IMR-90 (cell line): ENCODE measurements at regions not wholly inside any gene's neighbourhood (a gene's known extent, or its start where the extent isn't known, plus 50 kb on each side); places are given as distances from the start of the nearest gene placed in this dataset.

Experiments
- ATAC-seq: fragments of 200-7000 bp; cut with Tn5 transposase; 2 replicates; pipeline ENCODE4 v1.9.1; 2020; ENCODE audit warnings: low read depth, mild to moderate bottlenecking, moderate library complexity
- BruUV-seq: library from RNA; stranded (reverse); fragments of 400-500 nt; replicated peaks from 2 replicates; lab custom pipeline; 2021; lab: Mats Ljungman, UMichigan
- CTCF ChIA-PET: fragments of 300-600 bp; formaldehyde crosslinking; extraction: SDS; loops from one replicate; lab custom pipeline; 2021; ENCODE audit warnings: antibody characterized with exemption; lab: Yijun Ruan, JAX
- POLR2A ChIA-PET: fragments of 300-600 bp; sonication (Branson Sonifier 250); formaldehyde crosslinking; loops from one replicate; lab custom pipeline; 2022; ENCODE audit warnings: antibody characterized with exemption; ENCODE audit not compliant: unreplicated experiment; lab: Charles Lee
- DNase-seq: peaks from one replicate; pipeline ENCODE4 v3.0.0; 2013
- H2AFZ ChIP-seq: replicated peaks from 2 replicates; pipeline ENCODE3; 2013; ENCODE audit warnings: low read length, mild to moderate bottlenecking; ENCODE audit not compliant: poor library complexity
- H2AK5ac ChIP-seq: 2 replicates; pipeline ENCODE4 v1.6.1; 2013; ENCODE audit warnings: low read depth, low read length, inconsistent platforms
- H2AK9ac ChIP-seq: replicated peaks from 2 replicates; pipeline ENCODE3; 2013; ENCODE audit warnings: mild to moderate bottlenecking, low read depth, low read length, moderate library complexity; ENCODE audit not compliant: poor library complexity
- H2BK120ac ChIP-seq: 2 replicates; pipeline ENCODE4 v1.6.1; 2013; ENCODE audit warnings: low read depth, low read length, inconsistent platforms
- H2BK15ac ChIP-seq: 3 replicates; pipeline ENCODE4 v1.6.1; 2013; ENCODE audit warnings: low read depth, low read length, inconsistent platforms
- H2BK20ac ChIP-seq: 2 replicates; pipeline ENCODE4 v1.6.1; 2013; ENCODE audit warnings: low read depth, mild to moderate bottlenecking, inconsistent platforms, low read length, moderate library complexity
- H2BK5ac ChIP-seq: 2 replicates; pipeline ENCODE4 v1.6.1; 2013; ENCODE audit warnings: mild to moderate bottlenecking, low read depth, low read length, inconsistent platforms; ENCODE audit not compliant: poor library complexity, severe bottlenecking
- H3K14ac ChIP-seq: replicated peaks from 2 replicates; pipeline ENCODE4 v1.6.1; 2013; ENCODE audit warnings: low read depth, low read length, inconsistent platforms
- H3K18ac ChIP-seq: 2 replicates; pipeline ENCODE4 v1.6.1; 2013; ENCODE audit warnings: low read depth, low read length, control low read depth
- H3K23ac ChIP-seq: 2 replicates; pipeline ENCODE4 v1.6.1; 2013; ENCODE audit warnings: low read depth, low read length, inconsistent platforms
- H3K27ac ChIP-seq: 2 replicates; pipeline ENCODE4 v1.5.1; 2013; ENCODE audit warnings: mild to moderate bottlenecking, control low read depth, low read length; ENCODE audit not compliant: insufficient read depth
- H3K27me3 ChIP-seq: 2 replicates; pipeline ENCODE4 v1.6.1; 2013; ENCODE audit warnings: low read length; ENCODE audit not compliant: control insufficient read depth, insufficient read depth
- H3K36me3 ChIP-seq: 2 replicates; pipeline ENCODE4 v1.6.1; 2013; ENCODE audit warnings: low read length, mixed read lengths; ENCODE audit not compliant: control insufficient read depth, insufficient read depth
- H3K4ac ChIP-seq: 2 replicates; pipeline ENCODE4 v1.6.1; 2013; ENCODE audit warnings: low read depth, low read length, inconsistent platforms
- H3K4me1 ChIP-seq: 2 replicates; pipeline ENCODE4 v1.6.1; 2013; ENCODE audit warnings: low read length, mixed read lengths; ENCODE audit not compliant: control insufficient read depth, insufficient read depth
- H3K4me2 ChIP-seq: 2 replicates; pipeline ENCODE4 v1.6.1; 2013; ENCODE audit warnings: low read depth, mild to moderate bottlenecking, control low read depth, low read length, moderate library complexity
- H3K4me3 ChIP-seq: 2 replicates; pipeline ENCODE4 v1.5.1; 2013; ENCODE audit warnings: low read depth, mild to moderate bottlenecking, control low read depth, low read length, moderate library complexity; ENCODE audit not compliant: insufficient read depth
- H3K56ac ChIP-seq: 2 replicates; pipeline ENCODE4 v1.6.1; 2013; ENCODE audit warnings: low read length, inconsistent platforms; ENCODE audit not compliant: insufficient read depth; ENCODE audit errors: extremely low read depth
- H3K79me1 ChIP-seq, 2 experiments: 2 replicates each; pipeline ENCODE4 v1.6.1; 2013; ENCODE audit warnings: low read length in 2 of 2, inconsistent platforms in 1 of 2, low read depth in 1 of 2
- H3K9ac ChIP-seq: 2 replicates; pipeline ENCODE4 v1.6.1; 2013; ENCODE audit warnings: low read depth, low read length, control low read depth
- H3K9me1 ChIP-seq: 2 replicates; pipeline ENCODE4 v1.6.1; 2013; ENCODE audit warnings: low read length, inconsistent platforms; ENCODE audit not compliant: insufficient read depth
- H3K9me3 ChIP-seq: 2 replicates; pipeline ENCODE4 v1.6.1; 2013; ENCODE audit warnings: low read length; ENCODE audit not compliant: control insufficient read depth, insufficient read depth
- H4K20me1 ChIP-seq: 2 replicates; pipeline ENCODE4 v1.6.1; 2013; ENCODE audit warnings: low read length, inconsistent platforms; ENCODE audit not compliant: insufficient read depth
- H4K5ac ChIP-seq: 2 replicates; pipeline ENCODE4 v1.6.1; 2013; ENCODE audit warnings: mild to moderate bottlenecking, low read depth, low read length, control low read depth
- H4K8ac ChIP-seq, 2 experiments: 2 replicates each; pipeline ENCODE4 v1.6.1; 2013; ENCODE audit warnings: low read depth in 2 of 2, low read length in 2 of 2, control low read depth in 1 of 2, inconsistent platforms in 1 of 2
- H4K91ac ChIP-seq: 2 replicates; pipeline ENCODE4 v1.6.1; 2013; ENCODE audit warnings: low read depth, low read length, inconsistent platforms; ENCODE audit not compliant: insufficient read depth
- BHLHE40 ChIP-seq: fragments of 150-350 bp; IDR thresholded peaks from 2 replicates; pipeline ENCODE4 v1.6.1; 2016; ENCODE audit warnings: mild to moderate bottlenecking, low read depth, low read length
- CEBPB ChIP-seq: IDR thresholded peaks from 2 replicates; pipeline ENCODE4 v1.6.1; 2012; ENCODE audit warnings: low read depth, low read length, improper control_type of control experiment
- CHD1 ChIP-seq: IDR thresholded peaks from 2 replicates; pipeline ENCODE4 v1.6.1; 2012; ENCODE audit warnings: low read depth, low read length, improper control_type of control experiment
- FOS ChIP-seq: fragments of 150-350 bp; IDR thresholded peaks from 2 replicates; pipeline ENCODE4 v1.6.1; 2016; ENCODE audit warnings: low read depth, low read length
- MAFK ChIP-seq: IDR thresholded peaks from 2 replicates; pipeline ENCODE4 v1.6.1; 2012; ENCODE audit warnings: low read depth, low read length, improper control_type of control experiment
- MAZ ChIP-seq: IDR thresholded peaks from 2 replicates; pipeline ENCODE4 v1.6.1; 2012; ENCODE audit warnings: low read depth, mild to moderate bottlenecking, low read length, improper control_type of control experiment, moderate library complexity, borderline replicate concordance
- MXI1 ChIP-seq: IDR thresholded peaks from 2 replicates; pipeline ENCODE4 v1.6.1; 2012; ENCODE audit warnings: low read depth, mild to moderate bottlenecking, low read length, moderate library complexity, borderline replicate concordance
- NFE2L2 ChIP-seq: fragments of 150-350 bp; IDR thresholded peaks from 2 replicates; pipeline ENCODE4 v1.6.1; 2016; ENCODE audit warnings: low read depth, mild to moderate bottlenecking, low read length
- POLR2A ChIP-seq: IDR thresholded peaks from 2 replicates; pipeline ENCODE4 v1.6.1; 2012; ENCODE audit warnings: mild to moderate bottlenecking, low read depth, low read length
- RAD21 ChIP-seq: IDR thresholded peaks from 2 replicates; pipeline ENCODE4 v1.6.1; 2012; ENCODE audit warnings: low read length, improper control_type of control experiment
- RCOR1 ChIP-seq: IDR thresholded peaks from 2 replicates; pipeline ENCODE4 v1.6.1; 2012; ENCODE audit warnings: mild to moderate bottlenecking, low read length, improper control_type of control experiment; ENCODE audit not compliant: insufficient replicate concordance
- RFX5 ChIP-seq: IDR thresholded peaks from 2 replicates; pipeline ENCODE4 v1.8.0; 2012; ENCODE audit warnings: low read depth, mild to moderate bottlenecking, low read length, moderate library complexity
- SMC3 ChIP-seq: fragments of 150-350 bp; IDR thresholded peaks from 2 replicates; pipeline ENCODE4 v1.6.1; 2016; ENCODE audit warnings: low read depth, mild to moderate bottlenecking, antibody characterized with exemption, low read length, moderate library complexity
- USF2 ChIP-seq: fragments of 150-350 bp; IDR thresholded peaks from 2 replicates; pipeline ENCODE4 v1.6.1; 2017; ENCODE audit warnings: mild to moderate bottlenecking, antibody characterized with exemption, low read length, low read depth
- WGBS, 2 experiments: methylation state at CpG; one replicate each; pipeline versions ENCODE4 v1.1.5 to v1.1.7; 2013; ENCODE audit warnings: missing lambda C conversion rate in 2 of 2; ENCODE audit not compliant: insufficient read length in 1 of 2; ENCODE audit errors: extremely low coverage in 2 of 2; 5-methylcytosine and 5-hydroxymethylcytosine counted together
- dilution Hi-C: fragments of 300-500 bp; cut with HindIII; formaldehyde crosslinking; loops from one replicate; pipeline ENCODE4 v1.14.3; 2018; ENCODE audit warnings: low sequenced_read_pairs; ENCODE audit not compliant: unreplicated experiment
- in situ Hi-C: fragments of 300-500 bp; cut with MboI; formaldehyde crosslinking; loops from 3 replicates; pipeline ENCODE4 v1.14.3; 2019; ENCODE audit warnings: low sequenced_read_pairs, inconsistent platforms, mixed read lengths
- intact Hi-C: fragments of 100-400 bp; cut with micrococcal nuclease; formaldehyde crosslinking; loops from 2 replicates; pipeline ENCODE4 v1.10.0; 2022
- TF ChIP-seq, protein P1 (sequence below): conservative IDR thresholded peaks from 2 replicates; pipeline ENCODE4 v1.5.1; 2012; ENCODE audit warnings: mild to moderate bottlenecking, low read depth, low read length, improper control_type of control experiment
- TF ChIP-seq, protein P2 (sequence below): fragments of 150-350 bp; IDR thresholded peaks from 2 replicates; pipeline ENCODE4 v1.6.1; 2016; ENCODE audit warnings: low read depth, mild to moderate bottlenecking, low read length, moderate library complexity, borderline replicate concordance

GRCh38 chr13:40109351-40109844 is 453.9 kb downstream of the COG6 start:
- H2BK15ac ChIP-seq: no peak overlapping the region
- no peak overlapping the region for H3K27ac ChIP-seq
- no peak overlapping the region for H4K5ac ChIP-seq
- no peaks in the 10 kb centered on the region for H3K9me3 ChIP-seq
- H2BK120ac ChIP-seq: no peak overlapping the region
- no peaks in the 10 kb centered on the region for H3K9me1 ChIP-seq
- in situ Hi-C loops: no loop called here
- H3K27me3 ChIP-seq: no peaks in the 10 kb centered on the region
- H2BK5ac ChIP-seq: no peak overlapping the region
- H3K4me2 ChIP-seq: no peak overlapping the region
- ATAC-seq (peak; percentile 48; the same call in 1 of the 2 replicates), DNase-seq (peak; percentile 73)
- CTCF ChIA-PET: no interaction called here
- H2AK9ac ChIP-seq: no peak overlapping the region
- H4K20me1 ChIP-seq: no peaks in the 10 kb centered on the region
- H3K4ac ChIP-seq: no peak overlapping the region
- BruUV-seq: no TSS peak
- H3K56ac ChIP-seq: no peak overlapping the region
- no CpG with 5 or more reads among the region's 4 CpGs for WGBS, 2 experiments
- no peak overlapping the region for H2AFZ ChIP-seq
- no peak overlapping the region for H3K4me3 ChIP-seq
- no peak overlapping the region for H3K18ac ChIP-seq
- POLR2A ChIA-PET: no interaction called here
- no peak overlapping the region for H3K23ac ChIP-seq
- TF ChIP-seq MAFK: no peak
- no peak for TF ChIP-seq CEBPB
- TF ChIP-seq MXI1: no peak
- no peak for TF ChIP-seq POLR2A
- TF ChIP-seq RFX5: no peak
- no peak for TF ChIP-seq SMC3
- TF ChIP-seq, protein P1, sequence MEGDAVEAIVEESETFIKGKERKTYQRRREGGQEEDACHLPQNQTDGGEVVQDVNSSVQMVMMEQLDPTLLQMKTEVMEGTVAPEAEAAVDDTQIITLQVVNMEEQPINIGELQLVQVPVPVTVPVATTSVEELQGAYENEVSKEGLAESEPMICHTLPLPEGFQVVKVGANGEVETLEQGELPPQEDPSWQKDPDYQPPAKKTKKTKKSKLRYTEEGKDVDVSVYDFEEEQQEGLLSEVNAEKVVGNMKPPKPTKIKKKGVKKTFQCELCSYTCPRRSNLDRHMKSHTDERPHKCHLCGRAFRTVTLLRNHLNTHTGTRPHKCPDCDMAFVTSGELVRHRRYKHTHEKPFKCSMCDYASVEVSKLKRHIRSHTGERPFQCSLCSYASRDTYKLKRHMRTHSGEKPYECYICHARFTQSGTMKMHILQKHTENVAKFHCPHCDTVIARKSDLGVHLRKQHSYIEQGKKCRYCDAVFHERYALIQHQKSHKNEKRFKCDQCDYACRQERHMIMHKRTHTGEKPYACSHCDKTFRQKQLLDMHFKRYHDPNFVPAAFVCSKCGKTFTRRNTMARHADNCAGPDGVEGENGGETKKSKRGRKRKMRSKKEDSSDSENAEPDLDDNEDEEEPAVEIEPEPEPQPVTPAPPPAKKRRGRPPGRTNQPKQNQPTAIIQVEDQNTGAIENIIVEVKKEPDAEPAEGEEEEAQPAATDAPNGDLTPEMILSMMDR: no peak
- TF ChIP-seq RAD21: no peak
- no peak for TF ChIP-seq CHD1
- TF ChIP-seq, protein P2, sequence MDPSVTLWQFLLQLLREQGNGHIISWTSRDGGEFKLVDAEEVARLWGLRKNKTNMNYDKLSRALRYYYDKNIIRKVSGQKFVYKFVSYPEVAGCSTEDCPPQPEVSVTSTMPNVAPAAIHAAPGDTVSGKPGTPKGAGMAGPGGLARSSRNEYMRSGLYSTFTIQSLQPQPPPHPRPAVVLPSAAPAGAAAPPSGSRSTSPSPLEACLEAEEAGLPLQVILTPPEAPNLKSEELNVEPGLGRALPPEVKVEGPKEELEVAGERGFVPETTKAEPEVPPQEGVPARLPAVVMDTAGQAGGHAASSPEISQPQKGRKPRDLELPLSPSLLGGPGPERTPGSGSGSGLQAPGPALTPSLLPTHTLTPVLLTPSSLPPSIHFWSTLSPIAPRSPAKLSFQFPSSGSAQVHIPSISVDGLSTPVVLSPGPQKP: no peak
- TF ChIP-seq BHLHE40: no peak
- TF ChIP-seq NFE2L2: no peak
- no peak for TF ChIP-seq MAZ
- TF ChIP-seq RCOR1: no peak
- TF ChIP-seq USF2: no peak
- TF ChIP-seq FOS: no peak
- H4K91ac ChIP-seq: no peak overlapping the region
- H3K4me1 ChIP-seq: no peaks in the 10 kb centered on the region
- no peak overlapping the region for H4K8ac ChIP-seq
- H3K14ac ChIP-seq: no peak overlapping the region
- H2BK20ac ChIP-seq: no peak overlapping the region
- no peaks in the 10 kb centered on the region for H3K36me3 ChIP-seq
- H3K79me1 ChIP-seq: no peaks in the 10 kb centered on the region
- dilution Hi-C loops: no loop called here
- no peak overlapping the region for H3K9ac ChIP-seq
- H2AK5ac ChIP-seq: no peak overlapping the region
- intact Hi-C loops: no loop called here
